DOHH2 (cell line): ENCODE measurements at regions not wholly inside any gene's neighbourhood (a gene's known extent, or its start where the extent isn't known, plus 50 kb on each side); places are given as distances from the start of the nearest gene placed in this dataset.

Experiments
- H3F3A ChIP-seq: fragments of 200-600 bp; sonication (generic), shearing (Covaris generic); 2 replicates; pipeline ENCODE4 v1.6.0; 2016; ENCODE audit warnings: antibody characterized with exemption, mild to moderate bottlenecking; ENCODE audit not compliant: control insufficient read depth, insufficient read depth
- H3K27ac ChIP-seq: fragments of 200-600 bp; sonication (generic); 2 replicates; pipeline ENCODE4 v1.5.1; 2014; ENCODE audit warnings: low read depth, mild to moderate bottlenecking, low read length, moderate library complexity
- H3K27me3 ChIP-seq: fragments of 200-600 bp; sonication (generic); 2 replicates; pipeline ENCODE4 v1.6.1; 2014; ENCODE audit warnings: mild to moderate bottlenecking, low read length, mixed read lengths; ENCODE audit not compliant: control insufficient read depth
- H3K36me3 ChIP-seq: fragments of 200-600 bp; sonication (generic); 2 replicates; pipeline ENCODE4 v1.6.1; 2014; ENCODE audit warnings: mild to moderate bottlenecking, low read length, moderate library complexity, mixed read lengths; ENCODE audit not compliant: control insufficient read depth
- H3K4me1 ChIP-seq: fragments of 200-600 bp; sonication (generic); 2 replicates; pipeline ENCODE4 v1.6.1; 2014; ENCODE audit warnings: mild to moderate bottlenecking, low read length, mixed read lengths; ENCODE audit not compliant: control insufficient read depth
- H3K4me2 ChIP-seq: fragments of 200-600 bp; sonication (generic); 2 replicates; pipeline ENCODE4 v1.6.0; 2014; ENCODE audit warnings: mild to moderate bottlenecking, low read length, moderate library complexity
- H3K4me3 ChIP-seq: fragments of 200-600 bp; sonication (generic); 2 replicates; pipeline ENCODE4 v1.5.1; 2014; ENCODE audit warnings: mild to moderate bottlenecking, low read length, mixed read lengths
- H3K79me2 ChIP-seq: fragments of 200-600 bp; sonication (generic); 2 replicates; pipeline ENCODE4 v1.6.1; 2014; ENCODE audit warnings: mild to moderate bottlenecking, low read length, mixed read lengths; ENCODE audit not compliant: control insufficient read depth
- H3K9me2 ChIP-seq: fragments of 200-600 bp; sonication (generic); replicated peaks from 2 replicates; pipeline ENCODE4 v1.6.1; 2014; ENCODE audit warnings: mild to moderate bottlenecking, low read length, mixed read lengths; ENCODE audit not compliant: control insufficient read depth
- H3K9me3 ChIP-seq: fragments of 200-600 bp; sonication (generic); 2 replicates; pipeline ENCODE4 v1.6.1; 2014; ENCODE audit warnings: antibody characterized with exemption, low read length, mixed read lengths; ENCODE audit not compliant: control insufficient read depth, insufficient read depth
- H4K20me1 ChIP-seq: fragments of 200-600 bp; sonication (generic); 2 replicates; pipeline ENCODE4 v1.6.0; 2014; ENCODE audit warnings: low read depth, mild to moderate bottlenecking, antibody characterized with exemption, low read length, moderate library complexity; ENCODE audit not compliant: control insufficient read depth, insufficient read depth
- CTCF ChIP-seq: fragments of 200-600 bp; sonication (generic); IDR thresholded peaks from one replicate; pipeline ENCODE4 v1.5.1; 2014; ENCODE audit warnings: antibody characterized with exemption, mild to moderate bottlenecking, low read depth, low read length; ENCODE audit not compliant: poor library complexity, severe bottlenecking
- EZH2phosphoT487 ChIP-seq: fragments of 200-600 bp; sonication (generic); IDR thresholded peaks from 2 replicates; pipeline ENCODE4 v1.6.1; 2017; ENCODE audit warnings: borderline replicate concordance, mild to moderate bottlenecking, antibody characterized with exemption, low read length, moderate library complexity, mixed read lengths

GRCh38 chr1:224864006-224864405, 65.5 kb upstream of the DNAH14 start:
- Histone ChIP-seq H3K27me3 (no peaks in the 10 kb centered on the region), H3K79me2 (no peaks in the 10 kb centered on the region), H3F3A (no peaks in the 10 kb centered on the region), H4K20me1 (no peaks in the 10 kb centered on the region), H3K27ac (no peak overlapping the region), H3K4me1 (no peaks in the 10 kb centered on the region), H3K36me3 (no peaks in the 10 kb centered on the region), H3K9me2 (no peaks in the 10 kb centered on the region), H3K4me3 (no peak overlapping the region), H3K4me2 (no peak overlapping the region), H3K9me3 (peaks cover 4% of the 10 kb centered on the region; the same call in 1 of the 2 replicates)
- TF ChIP-seq EZH2phosphoT487: no peak
- no peak for TF ChIP-seq CTCF

- Histone ChIP-seq H3K4me2 (no peak overlapping the region), H4K20me1 (no peaks in the 10 kb centered on the region), H3K27ac (no peak overlapping the region), H3K79me2 (no peaks in the 10 kb centered on the region), H3K9me3 (peaks cover 4% of the 10 kb centered on the region; the same call in 1 of the 2 replicates), H3K4me1 (no peaks in the 10 kb centered on the region), H3F3A (no peaks in the 10 kb centered on the region), H3K27me3 (no peaks in the 10 kb centered on the region), H3K9me2 (no peaks in the 10 kb centered on the region), H3K4me3 (no peak overlapping the region), H3K36me3 (no peaks in the 10 kb centered on the region)
- no peak for TF ChIP-seq EZH2phosphoT487
- no peak for TF ChIP-seq CTCF
Measured at GRCh38 chr1:224865510-224865909, 64.0 kb upstream of the DNAH14 start.

- Histone ChIP-seq H4K20me1 (no peaks in the 10 kb centered on the region), H3K9me2 (no peaks in the 10 kb centered on the region), H3K36me3 (no peaks in the 10 kb centered on the region), H3K4me3 (no peak overlapping the region), H3K4me1 (no peaks in the 10 kb centered on the region), H3K9me3 (peaks cover 4% of the 10 kb centered on the region; the same call in 1 of the 2 replicates), H3K27me3 (no peaks in the 10 kb centered on the region), H3F3A (no peaks in the 10 kb centered on the region), H3K79me2 (no peaks in the 10 kb centered on the region), H3K4me2 (no peak overlapping the region), H3K27ac (no peak overlapping the region)
- TF ChIP-seq EZH2phosphoT487 (no peak), CTCF (no peak)
Measured at GRCh38 chr1:224866940-224867339, 62.5 kb upstream of the DNAH14 start.

- H3K36me3 ChIP-seq: no peaks in the 10 kb centered on the region
- peaks cover 4% of the 10 kb centered on the region; the same call in 1 of the 2 replicates for H3K9me3 ChIP-seq
- H3K27ac ChIP-seq: no peak overlapping the region
- no peak overlapping the region for H3K4me3 ChIP-seq
- no peaks in the 10 kb centered on the region for H3K9me2 ChIP-seq
- H3K27me3 ChIP-seq: no peaks in the 10 kb centered on the region
- no peaks in the 10 kb centered on the region for H3K4me1 ChIP-seq
- H3K4me2 ChIP-seq: no peak overlapping the region
- TF ChIP-seq EZH2phosphoT487 (no peak), CTCF (no peak)
- no peaks in the 10 kb centered on the region for H3F3A ChIP-seq
- H4K20me1 ChIP-seq: no peaks in the 10 kb centered on the region
- no peaks in the 10 kb centered on the region for H3K79me2 ChIP-seq
Measured at GRCh38 chr1:224867715-224868114, 61.8 kb upstream of the DNAH14 start.
